Fibroblast of mammary gland (primary cell): ENCODE measurements at regions not wholly inside any gene's neighbourhood (a gene's known extent, or its start where the extent isn't known, plus 50 kb on each side); places are given as distances from the start of the nearest gene placed in this dataset.
A peak's percentile ranks its signal among the peaks of the same experiment; 100 is the strongest.

Experiments
- DNase-seq: peaks from one replicate; pipeline ENCODE4 v3.0.0-alpha.2; 2010; ENCODE audit warnings: low read depth
- H3K4me3 ChIP-seq: 2 replicates; pipeline ENCODE4 v1.5.1; 2011; ENCODE audit warnings: low read depth, mild to moderate bottlenecking, low read length, moderate library complexity; ENCODE audit not compliant: control insufficient read depth
- CTCF ChIP-seq: conservative IDR thresholded peaks from 2 replicates; pipeline ENCODE4 v1.5.1; 2011; ENCODE audit warnings: low read depth, low read length, inconsistent platforms; ENCODE audit not compliant: control insufficient read depth, insufficient read depth

DNA sequence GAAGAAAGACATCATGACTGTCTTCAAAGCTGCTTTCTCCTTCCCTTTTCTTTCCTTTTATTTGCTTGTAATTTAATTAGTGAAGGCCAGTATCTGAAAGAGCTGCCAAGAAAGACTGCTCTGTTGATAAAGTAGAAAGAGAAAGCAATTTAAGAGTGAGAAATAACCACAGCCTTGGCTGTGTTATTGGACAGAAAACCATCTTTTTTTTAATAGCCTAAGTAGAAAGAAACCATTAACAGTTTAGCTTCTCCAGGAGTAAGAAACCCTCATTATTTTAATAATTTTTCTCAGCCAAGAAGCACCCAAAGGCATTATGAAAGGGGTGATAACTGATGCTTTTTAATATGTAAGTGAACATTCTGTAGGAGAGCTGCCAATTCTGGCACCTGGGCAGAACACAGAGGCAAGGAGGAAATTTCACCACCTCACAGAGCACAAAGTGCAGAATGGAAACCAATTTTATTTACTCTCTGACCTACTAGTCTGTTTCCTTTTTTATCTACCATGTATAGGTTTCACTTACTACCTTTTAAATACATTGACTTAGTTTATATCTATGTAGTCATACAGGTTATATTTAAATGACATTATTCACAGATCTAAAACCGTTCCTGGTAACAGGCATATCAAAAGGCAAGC is 703.2 kb downstream of the MRPL39 start:
- no peak overlapping the region for H3K4me3 ChIP-seq
- no peak for TF ChIP-seq CTCF
- no peak for DNase-seq

DNA sequence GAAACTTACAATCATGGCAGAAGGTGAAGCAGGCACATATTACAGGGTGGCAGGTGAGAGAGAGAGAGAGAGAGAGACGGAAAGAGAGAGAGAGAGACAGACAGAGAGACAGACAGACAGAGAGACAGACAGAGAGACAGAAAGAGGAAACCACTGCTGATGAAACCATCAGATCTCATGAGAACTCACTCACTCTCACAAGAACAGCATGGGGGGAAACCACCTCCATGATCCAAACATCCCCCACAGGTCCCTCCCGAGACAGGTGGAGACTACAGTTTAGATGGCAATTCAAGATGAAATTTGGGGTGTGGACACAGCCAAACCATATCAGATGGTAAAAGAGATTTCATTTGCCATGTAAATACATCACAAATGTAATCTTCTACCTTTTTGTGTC is 708.1 kb downstream of the MRPL39 start:
- no peak overlapping the region for H3K4me3 ChIP-seq
- TF ChIP-seq CTCF: no peak
- DNase-seq: no peak

DNA sequence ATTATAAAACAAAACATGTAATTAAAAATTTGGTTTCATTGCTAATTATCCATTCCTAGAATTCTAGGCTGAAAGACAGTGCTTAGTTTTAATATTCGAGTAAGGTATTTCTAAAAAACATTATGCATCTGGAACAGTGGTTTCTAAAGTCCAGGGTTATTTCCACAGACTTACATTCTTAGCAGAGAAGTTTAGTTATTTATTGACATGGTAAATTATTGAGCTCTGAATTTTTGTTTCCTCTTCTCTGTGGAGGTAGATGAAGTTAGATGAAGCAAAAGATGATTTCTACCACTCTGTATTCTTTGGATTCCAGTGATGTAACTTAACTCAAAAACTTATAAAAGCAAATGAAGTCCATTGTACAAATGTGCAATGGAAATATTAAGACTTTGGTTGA is 709.4 kb downstream of the MRPL39 start:
- no peak for DNase-seq
- H3K4me3 ChIP-seq: no peak overlapping the region
- TF ChIP-seq CTCF: no peak

DNA sequence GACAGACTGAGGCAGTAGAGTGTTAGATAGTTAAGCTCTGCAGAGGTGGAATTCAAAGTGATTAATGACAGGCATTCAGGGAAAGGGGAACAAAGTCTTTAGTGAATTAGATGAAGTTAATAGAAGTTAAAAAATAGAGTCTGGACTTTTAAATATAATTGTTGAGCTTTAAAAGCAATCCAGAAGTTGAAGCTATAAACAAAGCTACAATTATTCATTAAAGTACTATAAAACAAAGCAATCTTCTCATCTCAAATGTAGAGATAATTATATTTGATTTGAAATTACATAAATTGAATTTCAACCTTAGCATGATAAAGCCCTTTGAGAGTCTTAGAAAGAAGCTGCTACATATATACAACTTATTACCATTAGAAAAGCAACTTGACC is 710.6 kb downstream of the MRPL39 start:
- TF ChIP-seq CTCF: no peak
- no peak for DNase-seq

DNA sequence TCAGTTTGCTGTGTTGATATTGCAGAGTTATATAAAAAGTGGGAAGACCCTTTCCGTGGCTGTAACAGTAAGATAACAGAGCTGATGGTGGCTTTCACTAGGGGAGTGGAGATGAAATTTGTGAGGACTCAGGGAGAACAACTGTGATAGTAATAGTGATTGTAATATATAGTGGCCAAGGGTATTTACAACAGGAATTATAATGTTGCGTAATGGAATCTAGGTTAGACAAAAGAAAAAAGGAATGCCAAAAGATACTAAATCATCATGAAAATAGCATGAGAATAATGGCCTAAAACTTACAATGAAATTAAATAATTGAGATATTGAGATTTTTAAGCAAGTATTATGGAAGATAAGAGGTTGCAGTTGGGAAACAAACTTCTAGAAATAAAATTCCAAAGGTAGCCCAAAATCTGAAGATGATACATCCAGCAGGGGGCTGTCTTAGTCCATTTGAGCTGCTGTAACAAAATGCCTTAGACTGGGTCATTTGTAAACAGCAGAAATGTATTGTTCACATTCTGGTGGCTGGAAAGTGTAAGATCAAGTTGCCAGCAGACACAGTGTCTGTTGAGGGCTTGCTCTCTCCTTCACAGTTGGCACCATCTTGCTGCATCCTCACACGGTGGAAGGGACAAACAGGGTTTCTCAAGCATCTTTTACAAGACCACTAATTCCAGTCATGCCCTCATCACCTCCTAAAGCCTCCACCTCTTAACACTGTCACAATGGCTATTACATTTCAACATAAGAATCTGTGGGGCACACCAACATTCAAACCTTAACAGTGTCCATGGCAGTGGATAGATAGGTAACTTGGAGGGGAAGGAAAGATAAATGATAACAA is 711.2 kb downstream of the MRPL39 start:
- peak; percentile 7 for DNase-seq
- no peak overlapping the region for H3K4me3 ChIP-seq
- peak; percentile 29 for TF ChIP-seq CTCF

More for the DNA sequence above, 710.6 kb downstream of the MRPL39 start:
- no peak overlapping the region for H3K4me3 ChIP-seq

GRCh38 chr21:24894324-24894723 is 713.0 kb downstream of the MRPL39 start:
- TF ChIP-seq CTCF: no peak
- no peak overlapping the region for H3K4me3 ChIP-seq

More at GRCh38 chr21:24894324-24894723, 713.0 kb downstream of the MRPL39 start:
- no peak for DNase-seq
